ENCODE measurements at regions not wholly inside any gene's neighbourhood (a gene's known extent, or its start where the extent isn't known, plus 50 kb on each side); places are given as distances from the start of the nearest gene placed in this dataset.
"Not testable (repeated sequence)": the region's sequence is repeated elsewhere in the genome, so short reads cannot be mapped to it uniquely, and the experiment has no call there.

- peak; percentile 96 to 97 for DNase-seq (ENCODE audit: low spot score in 2 of 2)
- Histone ChIP-seq H3K36me3 (no peaks in the 10 kb centered on the region), H3K9me3 (no peaks in the 10 kb centered on the region), H3K27me3 (no peaks in the 10 kb centered on the region), H3K4me1 (peaks cover 0 to 7% of the 10 kb centered on the region in 2 donors), H3K4me3 (peak overlapping the region; percentile 17 to 60 (median 30)), H3K27ac (peak overlapping the region; percentile 84 to 89)
- intact Hi-C loops (cut with DNase I; ENCODE audit: low total_unique reads): no loop called here
- TF ChIP-seq POLR2A (IDR thresholded peaks at IDR 0.05): no peak
- peak; percentile 32 to 78 (median 61) for TF ChIP-seq POLR2AphosphoS5 (IDR thresholded peaks at IDR 0.05)
- no peak for TF ChIP-seq CTCF (IDR thresholded peaks at IDR 0.05)
These were observed 115.8 kb downstream of the NPIPB11 start for GRCh38 chr16:29290631-29291247.

- H3K9me3 ChIP-seq; H3K36me3 ChIP-seq; intact Hi-C loops (cut with DNase I; ENCODE audit: low total_unique reads); H3K4me1 ChIP-seq; H3K27me3 ChIP-seq; H3K4me3 ChIP-seq; DNase-seq (ENCODE audit: low spot score in 2 of 2): not testable (repeated sequence)
- peak overlapping the region; percentile 84 to 89 for H3K27ac ChIP-seq
These were observed 116.8 kb downstream of the NPIPB11 start for GRCh38 chr16:29289516-29290239.

GRCh38 chr16:29288711-29289474, 117.6 kb downstream of the NPIPB11 start:
- H3K4me3 ChIP-seq; intact Hi-C loops (cut with DNase I; ENCODE audit: low total_unique reads); H3K9me3 ChIP-seq; H3K36me3 ChIP-seq; H3K27me3 ChIP-seq; H3K4me1 ChIP-seq; DNase-seq (ENCODE audit: low spot score in 2 of 2): not testable (repeated sequence)
- peak in 1 of 3 donors; percentile 40 for TF ChIP-seq POLR2AphosphoS5 (IDR thresholded peaks at IDR 0.05)
- peak overlapping the region; percentile 84 to 89 for H3K27ac ChIP-seq

- H3K27me3 ChIP-seq; H3K9me3 ChIP-seq; intact Hi-C loops (cut with DNase I; ENCODE audit: low total_unique reads); H3K4me1 ChIP-seq; DNase-seq (ENCODE audit: low spot score in 2 of 2); H3K36me3 ChIP-seq; H3K4me3 ChIP-seq: not testable (repeated sequence)
- H3K27ac ChIP-seq: peak overlapping the region; percentile 84 to 89
These were observed 118.5 kb downstream of the NPIPB11 start for GRCh38 chr16:29287871-29288535.

GRCh38 chr16:29287246-29287645, 119.3 kb downstream of the NPIPB11 start:
- peak overlapping the region; percentile 84 to 89 for H3K27ac ChIP-seq
- intact Hi-C loops (cut with DNase I; ENCODE audit: low total_unique reads); H3K27me3 ChIP-seq; H3K4me3 ChIP-seq; H3K9me3 ChIP-seq; H3K4me1 ChIP-seq; DNase-seq (ENCODE audit: low spot score in 2 of 2); H3K36me3 ChIP-seq: not testable (repeated sequence)

GRCh38 chr16:29286796-29287195, 119.7 kb downstream of the NPIPB11 start:
- H3K9me3 ChIP-seq; H3K27me3 ChIP-seq; intact Hi-C loops (cut with DNase I; ENCODE audit: low total_unique reads); H3K4me1 ChIP-seq; DNase-seq (ENCODE audit: low spot score in 2 of 2); H3K4me3 ChIP-seq; H3K36me3 ChIP-seq: not testable (repeated sequence)
- peak overlapping the region; percentile 84 to 89 for H3K27ac ChIP-seq

GRCh38 chr16:29286161-29286560, 120.3 kb downstream of the NPIPB11 start:
- H3K4me3 ChIP-seq; H3K4me1 ChIP-seq; intact Hi-C loops (cut with DNase I; ENCODE audit: low total_unique reads); H3K9me3 ChIP-seq; H3K27me3 ChIP-seq; H3K36me3 ChIP-seq; H3K27ac ChIP-seq; DNase-seq (ENCODE audit: low spot score in 2 of 2): not testable (repeated sequence)

GRCh38 chr16:29285151-29285885, 121.2 kb downstream of the NPIPB11 start:
- intact Hi-C loops (cut with DNase I; ENCODE audit: low total_unique reads); H3K36me3 ChIP-seq; H3K27me3 ChIP-seq; H3K9me3 ChIP-seq; H3K4me1 ChIP-seq: not testable (repeated sequence)
- peak in 1 of 2 donors; percentile 76 for DNase-seq (ENCODE audit: low spot score in 2 of 2)
- Histone ChIP-seq H3K4me3 (peak overlapping the region in 2 of 3 donors; percentile 32 to 49), H3K27ac (peak overlapping the region; percentile 76 to 80)

GRCh38 chr16:29284723-29285122, 121.8 kb downstream of the NPIPB11 start:
- H3K4me1 ChIP-seq; H3K27me3 ChIP-seq; H3K36me3 ChIP-seq; intact Hi-C loops (cut with DNase I; ENCODE audit: low total_unique reads); H3K9me3 ChIP-seq; DNase-seq (ENCODE audit: low spot score in 2 of 2): not testable (repeated sequence)
- Histone ChIP-seq H3K27ac (peak overlapping the region; percentile 76 to 80), H3K4me3 (peak overlapping the region in 2 of 3 donors; percentile 32 to 49)

GRCh38 chr16:29284159-29284558, 122.4 kb downstream of the NPIPB11 start:
- H3K27me3 ChIP-seq; DNase-seq (ENCODE audit: low spot score in 2 of 2); H3K4me3 ChIP-seq; intact Hi-C loops (cut with DNase I; ENCODE audit: low total_unique reads); H3K9me3 ChIP-seq; H3K36me3 ChIP-seq; H3K4me1 ChIP-seq: not testable (repeated sequence)
- peak overlapping the region; percentile 76 to 80 for H3K27ac ChIP-seq

All from breast epithelium (tissue), 4 donors.